ENCODE measurements at regions not wholly inside any gene's neighbourhood (a gene's known extent, or its start where the extent isn't known, plus 50 kb on each side); places are given as distances from the start of the nearest gene placed in this dataset.

GRCh38 chr3:64954995-64955636 lies 267.3 kb upstream of the ADAMTS9 start:
- DNase-seq (ENCODE audit: low read depth in 2 of 2): no peak

GRCh38 chr3:64945171-64945729 lies 257.4 kb upstream of the ADAMTS9 start:
- no peak for DNase-seq (ENCODE audit: low read depth in 2 of 2)

DNA sequence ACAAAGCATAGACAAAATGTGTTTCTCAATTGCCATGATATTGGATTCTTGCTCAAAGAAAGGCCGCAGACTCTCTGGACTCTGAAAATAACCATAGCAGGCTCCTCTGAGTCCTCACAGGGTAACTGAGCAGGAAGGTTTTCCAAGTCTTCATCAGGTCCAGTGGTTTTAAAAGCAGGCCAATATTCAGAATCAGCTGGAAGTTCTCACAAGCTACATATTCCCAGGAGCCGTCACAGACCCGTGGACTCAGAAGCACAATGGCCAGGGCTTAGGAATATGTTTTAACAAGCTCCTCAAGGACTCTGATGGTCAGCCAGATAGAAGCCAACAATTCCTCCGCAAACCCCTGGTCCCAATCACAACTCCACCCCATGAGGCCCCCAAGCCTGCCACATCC lies 256.1 kb upstream of the ADAMTS9 start:
- DNase-seq (ENCODE audit: low read depth in 2 of 2): no peak

DNA sequence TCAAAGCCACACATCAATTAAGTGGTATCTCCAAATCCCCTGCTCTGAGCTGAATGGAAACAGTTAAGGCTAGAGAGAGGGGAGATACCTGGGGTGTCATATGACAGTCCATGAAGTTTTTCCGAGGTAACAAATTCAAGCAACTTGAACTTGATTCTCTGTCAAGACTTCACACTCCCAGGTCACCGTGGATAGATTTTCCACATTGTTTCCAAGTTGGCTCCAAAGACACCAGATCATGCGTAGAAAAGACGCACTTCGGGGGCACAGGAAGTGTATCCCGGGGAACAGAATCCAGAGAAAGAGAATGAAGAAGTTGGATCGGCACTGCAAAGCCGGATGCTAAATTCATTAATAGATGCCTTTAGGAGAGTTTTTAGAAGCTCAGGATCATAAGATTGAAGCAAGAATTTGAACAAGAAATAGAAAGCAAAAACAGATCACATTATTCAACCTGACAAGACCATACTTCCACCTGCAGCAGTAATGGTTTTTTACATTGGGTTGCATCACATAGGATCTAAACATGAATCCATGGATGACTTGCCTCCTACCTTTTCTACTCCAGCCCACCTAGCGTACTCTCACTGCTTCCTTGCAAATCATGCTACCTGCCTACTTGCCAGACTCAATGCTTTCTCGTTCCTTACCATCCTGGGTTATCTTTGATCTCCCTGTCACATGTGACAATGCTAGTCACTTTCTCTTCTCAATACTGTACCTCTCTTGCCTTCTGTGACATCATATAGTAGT lies 253.0 kb upstream of the ADAMTS9 start:
- no peak for DNase-seq (ENCODE audit: low read depth in 2 of 2)

DNA sequence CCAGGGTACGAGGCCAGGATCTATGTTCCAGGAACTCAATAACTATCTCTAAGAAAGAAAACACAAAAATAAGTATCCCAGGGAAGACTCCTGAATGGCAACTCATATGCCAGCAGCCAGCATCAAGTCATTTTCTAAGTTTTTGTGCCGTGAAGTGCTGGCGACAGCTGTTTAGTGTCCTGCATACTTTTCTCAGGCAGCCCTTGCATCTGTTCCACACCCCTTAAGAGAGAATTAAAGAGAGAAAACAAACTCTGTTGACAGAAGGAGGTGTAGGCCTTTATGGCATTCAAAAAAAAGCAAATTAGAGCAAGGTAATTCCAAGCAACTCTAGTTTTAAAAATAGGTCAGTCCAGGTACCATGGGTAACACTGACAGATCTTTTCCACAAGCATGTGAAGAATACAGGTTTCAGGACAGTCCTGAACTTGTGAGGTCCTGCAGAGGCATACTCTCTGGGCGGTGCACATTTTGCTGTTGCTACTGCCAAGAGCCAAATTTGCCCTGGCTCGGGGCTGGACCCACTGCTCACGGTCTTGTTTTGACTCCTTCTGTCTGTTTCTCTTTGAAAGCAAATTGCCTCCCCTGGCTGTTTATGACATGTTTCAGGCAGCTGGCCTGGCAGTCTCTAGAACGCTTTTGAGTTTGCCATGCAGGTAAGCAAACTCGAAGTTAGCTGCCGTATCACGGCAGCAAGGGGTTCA lies 252.1 kb upstream of the ADAMTS9 start:
- no peak for DNase-seq (ENCODE audit: low read depth in 2 of 2)

- DNase-seq (ENCODE audit: low read depth in 2 of 2): no peak
Measured at GRCh38 chr3:64939309-64939708, 251.5 kb upstream of the ADAMTS9 start.

DNA sequence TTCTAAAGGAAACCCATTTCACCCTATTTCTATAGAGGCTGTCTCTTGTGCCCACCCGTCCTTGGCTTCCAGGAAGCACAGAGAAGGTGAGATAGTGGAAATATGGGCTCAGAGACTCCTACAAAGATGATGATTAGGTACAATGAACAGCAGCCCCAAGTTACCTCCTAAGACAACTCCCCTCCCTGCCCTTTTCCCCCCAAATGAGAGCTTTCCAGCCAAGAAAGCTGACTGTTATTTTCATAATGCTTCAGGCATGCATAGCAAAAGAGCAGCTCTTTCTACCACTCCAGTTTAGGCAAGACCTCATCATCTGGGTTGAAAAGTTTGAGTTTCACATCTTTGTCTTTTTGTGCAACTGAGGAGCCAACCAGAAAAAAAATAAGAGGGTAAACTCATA lies 248.8 kb upstream of the ADAMTS9 start:
- no peak for DNase-seq (ENCODE audit: low read depth in 2 of 2)

GRCh38 chr3:64935971-64936370 lies 248.2 kb upstream of the ADAMTS9 start:
- no peak for DNase-seq (ENCODE audit: low read depth in 2 of 2)

DNA sequence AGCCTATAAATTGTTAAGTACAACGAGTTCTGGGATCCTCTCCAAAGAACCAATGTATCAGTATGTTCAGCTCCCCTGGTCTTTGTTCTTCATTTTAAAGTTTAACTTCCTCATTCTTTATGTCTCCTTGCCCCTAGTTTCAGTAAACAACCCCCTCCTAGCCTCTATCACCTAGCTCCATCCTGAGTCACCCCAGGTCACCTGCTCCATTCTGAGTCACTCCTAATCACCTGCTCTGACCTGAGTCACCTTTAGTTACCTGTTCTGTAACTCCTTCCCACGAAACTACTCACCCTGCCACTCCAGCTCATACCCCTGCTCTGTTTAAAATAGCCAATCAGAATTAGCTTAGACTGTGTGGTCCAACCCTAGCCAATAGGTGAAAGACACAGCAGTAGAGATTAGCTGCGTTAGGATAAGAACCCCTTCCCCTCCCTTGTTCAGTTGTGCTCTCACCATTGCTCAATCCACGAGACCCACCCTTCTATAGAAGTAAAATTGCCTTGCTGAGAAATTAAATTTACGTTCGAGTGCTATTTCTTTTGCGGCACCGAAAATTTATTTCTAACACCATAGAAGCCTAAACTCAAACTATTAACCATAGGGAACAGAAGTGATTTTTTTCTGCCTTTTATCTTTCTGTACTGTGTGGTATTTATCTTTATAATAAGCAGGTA lies 245.0 kb upstream of the ADAMTS9 start:
- no peak for DNase-seq (ENCODE audit: low read depth in 2 of 2)

DNA sequence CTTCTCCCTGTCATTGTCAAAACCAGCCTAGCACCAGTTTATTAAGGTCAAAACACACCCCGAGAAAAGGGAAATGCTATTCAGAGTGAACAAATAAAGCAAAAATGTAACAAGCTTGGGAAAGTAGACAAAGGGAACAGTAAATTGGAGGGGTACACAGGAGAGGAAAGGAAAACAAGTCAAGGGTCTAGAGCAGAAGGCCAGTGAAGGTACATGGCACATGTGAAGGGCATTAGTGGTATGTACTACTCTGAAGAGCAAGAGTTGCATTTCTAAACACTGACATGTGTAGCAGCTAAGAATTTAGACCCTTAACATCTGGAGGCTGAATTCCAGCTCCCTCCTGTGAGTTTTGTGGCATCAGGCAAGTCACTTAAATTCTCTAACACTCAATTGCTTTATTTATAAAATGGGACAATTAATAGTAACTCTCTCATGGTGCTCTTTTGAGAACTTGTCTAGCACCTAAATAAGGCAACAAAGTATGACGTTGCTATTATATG lies 244.3 kb upstream of the ADAMTS9 start:
- DNase-seq (ENCODE audit: low read depth in 2 of 2): no peak

GRCh38 chr3:64930891-64931290 lies 243.1 kb upstream of the ADAMTS9 start:
- no peak for DNase-seq (ENCODE audit: low read depth in 2 of 2)

DNA sequence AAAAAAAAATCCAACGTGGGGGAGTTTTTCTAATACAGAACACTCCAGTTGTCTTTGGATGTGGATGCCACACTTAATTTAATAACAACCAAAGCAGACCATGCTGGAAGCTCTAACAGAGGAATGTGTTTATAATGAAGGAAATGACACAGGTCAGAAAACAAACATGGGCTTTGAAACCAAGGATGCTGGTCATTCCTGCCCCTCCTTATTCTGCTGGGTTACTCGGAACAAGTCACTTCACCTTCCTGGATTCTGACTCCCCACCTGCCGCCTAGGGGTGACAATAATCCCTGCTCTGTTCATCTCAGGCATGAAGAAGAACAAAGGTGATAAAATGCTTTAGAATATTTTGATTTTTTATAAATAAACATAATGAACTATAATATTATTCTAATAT lies 240.9 kb upstream of the ADAMTS9 start:
- no peak for DNase-seq (ENCODE audit: low read depth in 2 of 2)

DNA sequence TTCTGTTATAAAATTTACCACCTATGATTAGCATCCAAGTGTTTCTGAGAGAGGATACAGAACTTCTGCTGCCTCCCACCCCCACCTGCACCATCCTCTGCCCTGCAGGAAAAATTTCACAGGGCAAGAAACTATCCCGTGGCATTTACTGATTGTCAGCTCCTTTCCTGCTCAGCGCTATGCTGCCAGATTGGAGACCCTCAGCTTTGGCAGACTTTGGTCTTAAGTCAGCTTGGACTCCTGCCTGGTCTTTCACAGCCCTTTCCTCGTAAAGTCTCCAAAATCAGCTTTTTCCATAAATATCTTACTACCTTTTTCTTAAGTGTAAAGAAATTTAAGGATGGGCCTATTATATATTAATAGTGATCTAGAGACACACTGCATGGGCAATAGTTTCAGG lies 239.9 kb upstream of the ADAMTS9 start:
- DNase-seq (ENCODE audit: low read depth in 2 of 2): no peak

- DNase-seq (ENCODE audit: low read depth in 2 of 2): no peak
Measured at GRCh38 chr3:64925575-64925974, 237.8 kb upstream of the ADAMTS9 start.

DNA sequence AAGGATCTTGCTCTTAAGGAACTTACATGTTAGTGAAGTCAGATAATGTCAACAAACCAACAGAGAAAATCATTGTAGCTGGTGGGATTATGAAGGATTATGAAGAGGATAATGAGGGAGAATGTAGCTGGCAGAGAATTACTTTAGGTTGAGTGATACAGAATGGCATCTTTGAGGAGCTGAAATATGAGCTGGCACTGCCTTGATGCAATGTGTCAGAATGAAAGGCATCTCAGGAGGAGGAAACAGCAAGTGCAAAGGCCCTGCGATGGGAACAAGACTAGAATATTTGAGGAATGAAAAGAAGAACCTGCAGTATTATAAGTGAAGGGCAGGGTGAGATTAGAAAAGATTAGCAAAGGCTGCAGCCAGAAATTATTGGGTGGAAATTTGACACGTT lies 237.2 kb upstream of the ADAMTS9 start:
- DNase-seq (ENCODE audit: low read depth in 2 of 2): no peak

DNA sequence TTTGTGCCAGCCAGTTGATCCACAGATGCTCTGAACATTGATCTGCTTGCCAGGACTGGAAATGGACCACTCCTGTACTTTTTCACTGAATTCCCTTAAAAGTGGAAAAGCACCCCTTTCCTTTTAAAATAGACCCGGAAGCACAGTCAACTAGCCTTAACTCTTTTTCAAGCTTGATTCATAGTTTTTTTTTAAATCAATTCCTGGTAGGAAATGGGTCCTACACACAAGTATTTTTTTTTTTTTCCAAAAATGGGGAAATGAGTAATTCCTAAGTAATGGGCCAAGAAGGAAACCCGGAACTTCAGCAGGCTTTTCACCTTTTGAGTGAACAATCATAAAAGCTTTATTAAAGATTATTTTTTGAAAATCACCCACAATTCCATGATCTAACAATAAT lies 234.4 kb upstream of the ADAMTS9 start:
- DNase-seq (ENCODE audit: low read depth in 2 of 2): no peak

DNA sequence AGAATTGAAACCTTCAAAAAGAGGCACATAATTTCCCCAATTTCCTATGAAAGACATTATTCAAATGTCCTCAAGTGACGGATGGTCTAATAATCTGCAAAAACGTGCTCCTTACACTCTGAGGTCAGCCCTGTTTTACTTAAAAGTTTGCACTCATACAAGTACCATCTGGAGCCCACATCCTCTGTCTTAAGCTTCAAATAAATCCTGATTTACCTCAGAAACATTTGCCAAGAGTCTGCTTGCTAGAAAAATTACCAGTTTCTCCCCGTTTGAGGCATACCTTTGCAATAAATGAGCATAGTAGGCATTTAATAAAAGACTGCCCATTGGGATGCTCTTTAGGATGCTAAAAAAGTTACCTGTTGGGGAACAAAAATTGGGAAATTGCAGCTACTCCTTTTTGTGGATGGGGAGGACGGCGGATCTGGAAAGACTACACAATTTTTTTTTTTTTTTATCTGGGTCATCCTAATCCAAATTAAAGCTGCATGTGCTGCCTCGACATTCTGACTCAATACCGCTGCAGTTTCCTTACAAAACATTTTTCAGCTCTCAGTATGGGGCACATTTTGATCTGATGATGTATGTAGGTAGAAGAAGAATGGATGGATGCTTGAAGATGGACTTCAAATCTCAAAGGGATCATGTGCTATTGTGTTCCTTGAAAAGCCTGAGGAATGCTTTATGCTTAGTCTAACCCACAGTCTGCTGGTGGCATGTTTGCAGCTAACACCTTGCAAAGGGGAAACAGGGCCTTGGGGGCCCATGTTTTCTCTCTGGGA lies 233.7 kb upstream of the ADAMTS9 start:
- no peak for DNase-seq (ENCODE audit: low read depth in 2 of 2)

DNA sequence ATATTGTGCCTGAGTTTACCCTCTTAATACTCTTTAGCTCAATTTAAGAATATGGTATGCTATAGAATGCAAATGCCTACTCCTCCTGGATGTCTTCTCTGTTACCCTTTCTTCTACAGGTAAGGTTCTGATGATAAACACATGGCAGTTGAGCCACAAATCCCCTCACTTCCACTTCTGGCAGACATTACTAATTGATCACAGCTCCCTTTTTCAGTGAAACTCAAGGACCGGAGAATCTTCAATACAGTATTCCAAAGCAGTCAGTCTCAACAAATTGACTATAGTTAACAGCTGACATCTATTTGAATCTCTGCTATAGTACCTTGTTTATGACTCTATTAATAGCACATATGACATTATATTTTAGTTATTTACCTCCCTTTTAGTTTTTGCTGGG lies 232.1 kb upstream of the ADAMTS9 start:
- no peak for DNase-seq (ENCODE audit: low read depth in 2 of 2)

DNA sequence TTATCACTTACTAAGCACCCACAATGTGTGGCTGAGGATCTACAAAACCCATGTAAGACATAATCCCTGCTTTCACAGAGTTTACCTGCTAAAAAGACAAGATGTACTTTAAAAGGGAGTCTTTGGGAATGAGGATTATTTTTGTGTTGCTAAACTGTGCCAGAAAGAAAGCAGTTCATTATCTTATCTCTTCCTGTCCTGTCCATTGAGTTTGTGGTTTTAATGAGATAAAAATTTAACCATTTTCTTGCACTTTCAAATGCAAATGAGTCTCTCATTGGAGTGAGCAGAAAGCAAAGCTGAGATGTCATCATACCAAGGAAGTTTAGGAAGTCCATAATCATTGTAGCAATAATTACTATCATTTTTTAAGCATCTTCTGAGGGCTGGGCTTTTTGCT lies 231.2 kb upstream of the ADAMTS9 start:
- DNase-seq (ENCODE audit: low read depth in 2 of 2): no peak

DNA sequence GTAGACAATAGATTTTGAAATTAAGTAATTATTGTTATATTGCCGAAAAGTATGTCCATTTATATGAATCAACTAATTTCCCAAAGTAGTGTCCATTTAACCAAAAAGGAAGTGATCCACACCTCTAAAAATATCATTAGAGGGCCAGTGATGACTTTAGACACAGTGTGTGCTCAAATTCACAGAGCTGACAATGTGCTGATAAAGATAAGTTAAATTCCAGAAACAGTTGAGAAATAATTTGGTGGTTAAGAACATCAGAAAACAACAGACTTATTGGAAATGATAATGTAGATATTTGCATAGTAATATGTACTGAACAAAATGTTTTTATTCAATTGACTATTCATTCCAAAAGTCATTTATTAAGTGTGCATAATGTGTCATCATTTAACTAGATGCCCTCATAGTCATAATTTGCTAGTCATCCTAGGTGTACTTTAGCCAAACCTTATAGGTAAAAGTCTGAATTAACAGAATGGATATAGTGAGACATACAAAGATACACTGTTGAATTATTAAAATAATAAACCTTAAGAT lies 230.2 kb upstream of the ADAMTS9 start:
- no peak for DNase-seq (ENCODE audit: low read depth in 2 of 2)

- no peak for DNase-seq (ENCODE audit: low read depth in 2 of 2)
Measured at GRCh38 chr3:64916937-64917336, 229.1 kb upstream of the ADAMTS9 start.
